ENCODE measurements at regions not wholly inside any gene's neighbourhood (a gene's known extent, or its start where the extent isn't known, plus 50 kb on each side); places are given as distances from the start of the nearest gene placed in this dataset.
"Not testable (repeated sequence)": the region's sequence is repeated elsewhere in the genome, so short reads cannot be mapped to it uniquely, and the experiment has no call there.

DNA sequence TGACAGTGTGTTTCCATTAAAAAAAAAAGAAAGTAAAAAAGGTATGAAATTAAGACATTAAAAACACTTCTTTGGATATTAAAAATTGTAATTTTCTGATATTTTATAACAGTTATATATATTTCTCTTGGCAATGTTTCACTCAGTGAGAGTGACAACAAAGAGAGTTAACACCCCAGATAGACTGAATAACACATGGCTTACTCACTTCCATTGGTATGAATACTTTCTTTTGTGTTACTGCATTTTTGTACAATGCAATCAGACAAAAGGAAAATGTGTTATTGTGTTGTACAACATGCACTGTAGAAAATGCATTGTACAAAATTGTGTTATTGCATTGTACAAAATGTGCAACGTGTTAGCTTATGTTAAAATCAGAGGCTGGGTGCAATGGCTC lies 676.6 kb upstream of the AMELY start:
- not testable (repeated sequence) for DNase-seq

GRCh38 chrY:7562541-7562940 lies 651.0 kb upstream of the AMELY start:
- no peak for DNase-seq

DNA sequence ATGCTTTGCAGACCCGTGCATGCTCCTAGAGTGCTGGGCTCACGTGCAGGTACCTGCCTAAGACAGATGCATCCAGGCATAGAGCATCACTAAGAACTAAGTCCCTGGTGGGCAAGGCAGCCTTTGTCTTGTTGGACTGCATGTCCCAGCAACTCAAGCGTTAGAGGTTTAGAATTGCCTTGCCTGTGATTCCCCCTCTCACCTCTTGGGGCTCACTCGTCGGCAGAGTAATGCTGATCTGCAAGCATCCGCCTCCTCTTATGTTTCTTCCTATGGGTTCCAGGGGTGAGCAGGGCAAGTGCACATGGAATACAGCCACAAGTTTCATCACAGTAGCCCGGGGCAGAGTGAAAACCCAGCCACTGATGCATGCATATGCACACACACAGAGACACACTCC lies 646.1 kb upstream of the AMELY start:
- no peak for DNase-seq

DNA sequence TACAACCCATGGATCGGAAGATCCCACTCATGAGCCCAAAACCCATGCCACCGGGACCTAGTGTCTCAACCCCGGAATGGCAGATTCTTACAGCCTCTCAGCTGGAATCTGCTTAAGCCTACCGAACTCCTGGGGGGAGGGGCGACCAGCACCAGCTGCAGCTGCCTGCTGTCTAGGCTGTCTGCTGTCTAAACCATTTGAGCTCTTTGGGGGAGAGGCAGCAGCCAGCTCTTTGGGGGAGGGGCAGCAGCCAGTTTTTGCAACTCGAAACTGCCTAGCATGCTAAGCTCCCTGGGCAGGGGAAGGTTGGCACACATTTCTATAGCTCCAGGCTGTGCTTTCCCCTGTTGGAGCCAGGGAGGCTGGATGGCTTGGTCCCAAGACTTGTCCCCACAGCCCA lies 643.5 kb upstream of the AMELY start:
- no peak for DNase-seq

GRCh38 chrY:7545060-7545459 lies 633.5 kb upstream of the AMELY start:
- DNase-seq: no peak

- no peak for DNase-seq
These were observed 632.7 kb upstream of the AMELY start for GRCh38 chrY:7544172-7544770.

GRCh38 chrY:7543506-7543905 lies 632.0 kb upstream of the AMELY start:
- no peak for DNase-seq

- no peak for DNase-seq
These were observed 630.8 kb upstream of the AMELY start for GRCh38 chrY:7542256-7542858.

DNA sequence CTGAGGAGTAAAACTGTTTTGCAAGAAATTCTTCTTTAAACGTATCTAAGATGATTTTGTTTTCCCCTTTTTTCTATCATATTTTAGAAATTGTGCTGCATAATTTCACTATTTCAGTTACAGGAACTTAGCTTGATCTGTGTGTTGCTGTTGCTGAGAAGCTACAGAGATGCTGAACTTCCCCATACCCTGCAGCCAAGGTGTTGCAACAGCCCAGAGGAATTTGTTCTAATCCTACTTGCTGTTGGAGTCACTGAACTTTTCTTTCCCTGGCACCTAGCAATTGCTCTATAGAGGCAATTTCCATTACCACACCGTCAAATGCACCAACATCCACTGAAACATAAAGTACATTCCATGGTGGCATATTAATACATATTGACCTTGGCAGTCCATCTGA lies 617.8 kb upstream of the AMELY start:
- DNase-seq: no peak

GRCh38 chrY:7527568-7527967 lies 616.0 kb upstream of the AMELY start:
- not testable (repeated sequence) for DNase-seq

- no peak for DNase-seq
These were observed 606.8 kb upstream of the AMELY start for GRCh38 chrY:7518387-7518786.

GRCh38 chrY:7516268-7516667 lies 604.7 kb upstream of the AMELY start:
- DNase-seq: no peak

DNA sequence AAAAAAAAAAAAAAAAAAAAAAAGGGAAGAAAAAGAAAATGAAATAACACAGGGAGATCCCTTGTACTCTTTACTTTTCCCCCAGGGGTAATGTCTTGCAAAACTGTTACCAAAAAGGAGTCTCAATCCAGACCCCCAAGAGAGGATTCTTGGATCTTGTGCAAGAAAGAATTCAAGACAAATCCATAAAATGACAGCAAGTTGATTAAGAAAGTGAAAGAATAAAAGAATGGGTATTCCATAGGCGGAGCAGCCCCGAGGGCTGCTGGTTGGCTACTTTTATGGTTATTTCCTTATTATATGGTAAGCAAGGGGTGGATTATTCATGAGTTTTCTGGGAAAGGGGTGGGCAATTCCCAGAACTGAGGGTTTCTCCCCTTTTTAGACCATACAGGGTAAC lies 604.3 kb upstream of the AMELY start:
- no peak for DNase-seq

GRCh38 chrY:7502896-7503295 lies 591.3 kb upstream of the AMELY start:
- no peak for DNase-seq

DNA sequence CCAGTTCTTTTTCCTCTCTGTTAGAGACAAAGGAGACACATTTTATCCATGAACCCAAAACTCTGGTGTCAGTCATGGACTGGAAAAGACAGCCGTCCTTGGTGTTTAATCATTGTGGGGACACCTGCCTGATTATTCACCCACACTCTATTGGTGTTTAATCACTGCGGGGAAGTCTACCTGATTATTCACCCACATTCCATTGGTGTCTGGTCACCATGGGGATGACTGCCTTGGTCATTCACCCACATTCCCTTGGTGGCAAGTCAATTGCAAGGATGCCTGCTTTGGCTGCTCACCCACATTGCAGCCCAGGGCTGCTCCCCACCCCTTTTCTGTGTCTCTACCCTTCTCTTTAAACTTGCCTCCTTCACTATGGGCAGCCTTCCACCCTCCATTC lies 589.7 kb upstream of the AMELY start:
- no peak for DNase-seq

DNA sequence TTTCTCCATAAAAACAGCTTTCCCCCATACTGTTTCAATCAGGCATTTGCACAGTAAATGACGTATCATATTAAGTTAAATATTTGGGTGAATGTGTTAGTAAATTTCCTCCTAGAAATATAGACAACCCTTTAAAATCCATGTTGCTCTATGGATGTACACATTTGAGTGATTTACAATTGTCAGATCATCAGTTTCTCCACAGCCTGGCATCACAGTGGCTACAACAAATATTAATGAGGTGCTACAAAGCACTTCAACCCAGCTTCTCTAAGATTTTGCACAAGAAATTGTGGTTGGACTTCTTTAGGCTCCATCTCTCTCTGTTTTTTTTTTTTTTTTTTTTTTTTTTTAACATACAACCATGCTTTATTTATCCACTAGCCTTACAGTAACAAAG lies 584.4 kb upstream of the AMELY start:
- no peak for DNase-seq

GRCh38 chrY:7484455-7485285 lies 573.1 kb upstream of the AMELY start:
- not testable (repeated sequence) for DNase-seq

DNA sequence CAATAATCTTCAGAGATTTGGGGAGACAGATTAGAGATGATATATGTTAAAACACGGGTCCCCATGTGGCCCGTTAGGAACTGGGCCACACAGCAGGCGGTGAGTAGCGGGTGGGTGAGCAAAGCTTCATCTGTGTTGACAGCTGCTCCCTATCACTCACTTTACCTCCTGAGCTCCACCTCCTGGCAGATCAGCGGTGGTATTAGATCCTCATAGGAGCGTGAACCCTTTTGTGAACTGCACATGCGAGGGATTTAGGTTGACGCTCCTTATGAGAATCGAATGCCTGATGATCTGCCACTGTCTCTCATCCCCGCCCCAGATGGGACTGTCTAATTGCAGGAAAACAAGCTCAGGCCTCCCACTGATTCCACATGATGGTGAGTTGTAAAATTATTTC lies 560.4 kb upstream of the AMELY start:
- DNase-seq: no peak

DNA sequence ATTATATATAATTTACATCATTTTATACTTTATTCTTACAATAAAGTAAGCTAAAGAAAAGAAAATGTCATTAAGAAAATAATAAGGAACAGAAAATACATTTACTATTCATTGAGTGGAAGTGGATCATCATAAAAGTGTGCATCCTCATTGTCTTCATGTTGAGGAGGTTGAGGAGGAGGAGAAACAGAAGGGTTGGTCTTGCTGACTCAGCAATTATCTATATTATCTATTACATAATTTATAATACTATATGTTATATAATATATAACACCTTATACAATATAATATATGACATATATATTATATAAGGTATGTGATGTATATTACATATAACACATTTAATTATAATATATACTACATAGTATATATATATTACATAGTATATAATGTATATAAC lies 558.5 kb upstream of the AMELY start:
- no peak for DNase-seq

GRCh38 chrY:7468951-7469745 lies 557.6 kb upstream of the AMELY start:
- no peak for DNase-seq

DNA sequence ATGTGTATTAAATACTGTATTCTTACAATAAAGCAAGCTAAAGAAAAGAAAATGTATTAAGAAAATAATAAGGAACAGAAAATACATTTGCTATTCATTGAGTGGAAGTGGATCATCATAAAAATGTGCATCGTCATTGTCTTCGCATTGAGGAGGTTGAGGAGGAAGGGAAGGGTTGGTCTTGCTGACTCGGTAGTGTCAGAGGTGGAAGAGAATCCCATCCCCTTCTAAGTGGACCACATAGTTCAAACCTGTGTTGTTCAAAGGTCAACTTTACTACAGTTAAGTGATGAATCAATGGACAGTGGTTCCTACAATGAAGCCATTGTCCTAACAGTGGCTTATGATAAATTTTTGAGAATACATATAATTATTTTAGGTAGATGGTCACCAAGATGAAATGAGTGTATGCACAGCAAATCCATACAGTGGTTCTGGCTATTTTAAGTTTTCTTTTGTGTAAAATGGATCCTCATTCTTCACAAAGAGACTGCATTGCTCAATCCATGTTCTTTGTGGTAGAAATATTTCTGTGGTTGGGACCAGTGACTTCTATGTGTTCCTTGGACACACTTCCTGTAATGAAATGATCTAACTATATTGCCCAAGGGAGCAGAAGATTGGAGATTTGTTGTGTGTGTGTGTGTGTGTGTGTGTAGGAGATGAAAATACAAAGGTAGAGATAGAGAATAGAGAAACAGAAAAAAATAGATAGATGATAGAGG lies 556.4 kb upstream of the AMELY start:
- no peak for DNase-seq

DNA sequence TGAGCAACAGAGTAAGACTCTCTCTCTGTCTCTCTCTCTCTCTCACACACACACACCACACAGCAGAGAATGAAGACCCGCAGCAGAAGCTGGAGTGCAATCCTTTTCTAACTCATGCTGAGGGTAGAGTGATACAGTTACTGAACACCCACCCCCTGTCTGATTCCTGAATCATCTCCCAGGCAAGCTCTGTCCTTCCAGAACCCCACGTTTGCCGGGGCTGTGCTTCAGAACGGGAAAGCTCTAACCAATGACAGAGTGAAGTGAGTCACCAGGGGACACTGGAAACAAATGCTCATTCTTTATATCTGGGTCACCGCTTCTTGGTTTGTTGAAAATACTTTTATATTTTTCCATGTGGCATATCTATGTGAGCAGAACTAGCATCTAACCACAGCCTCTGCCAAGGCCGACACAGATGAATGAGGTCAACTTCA lies 553.7 kb upstream of the AMELY start:
- peak; percentile 35 for DNase-seq

- DNase-seq: no peak
These were observed 553.2 kb upstream of the AMELY start for GRCh38 chrY:7464742-7465141.
